ENCODE measurements at regions not wholly inside any gene's neighbourhood (a gene's known extent, or its start where the extent isn't known, plus 50 kb on each side); places are given as distances from the start of the nearest gene placed in this dataset.

- no peak for TF ChIP-seq CTCF (IDR thresholded peaks at IDR 0.05)
- no peak for TF ChIP-seq ZFX (IDR thresholded peaks at IDR 0.05; ENCODE audit: borderline replicate concordance)
Observed at GRCh38 chr10:53269482-53269881, 496.9 kb upstream of the MBL2 start.

Data from 22Rv1 (cell line).